ENCODE measurements at regions not wholly inside any gene's neighbourhood (a gene's known extent, or its start where the extent isn't known, plus 50 kb on each side); places are given as distances from the start of the nearest gene placed in this dataset.

GRCh38 chr18:64449434-64449833, 300.5 kb upstream of the LINC00305 start:
- TF ChIP-seq CTCF (IDR thresholded peaks at IDR 0.05; ENCODE audit: insufficient read depth, low read length, poor library complexity, severe bottlenecking) (no peak), EZH2phosphoT487 (conservative IDR thresholded peaks at IDR 0.05; ENCODE audit: low read length) (no peak)

All from SU-DHL-6 (cell line).